ENCODE measurements at regions not wholly inside any gene's neighbourhood (a gene's known extent, or its start where the extent isn't known, plus 50 kb on each side); places are given as distances from the start of the nearest gene placed in this dataset.

DNA sequence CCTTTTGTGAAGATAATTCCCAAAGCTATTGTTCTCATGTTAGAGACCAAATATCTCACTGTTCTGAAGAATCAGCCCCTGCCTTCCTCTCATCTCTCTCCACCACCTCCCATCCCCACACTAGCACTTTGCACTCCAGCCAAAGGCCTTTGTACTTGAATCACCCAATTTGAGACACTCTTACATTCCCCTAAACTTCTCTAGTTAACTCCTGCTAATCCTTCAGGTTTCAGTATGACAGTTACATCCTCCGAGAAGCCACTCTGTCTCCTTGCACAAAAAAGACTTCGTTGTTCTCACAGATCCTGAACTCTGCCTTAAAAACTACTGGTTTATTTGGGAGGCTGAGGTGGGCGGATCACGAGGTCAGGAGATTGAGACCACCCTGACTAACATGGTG lies 227.5 kb downstream of the PIK3R1 start:
- DNase-seq (ENCODE audit: low spot score), result no peak
- Mint-ChIP-seq H3K9me3 (no peaks in the 10 kb centered on the region), H3K27me3 (ENCODE audit: insufficient read depth) (peaks cover 10% of the 10 kb centered on the region), H3K4me3 (no peak overlapping the region), H3K4me1 (ENCODE audit: low read depth) (peaks cover 33% of the 10 kb centered on the region), H3K36me3 (ENCODE audit: low read depth) (no peaks in the 10 kb centered on the region), H3K27ac (no peak overlapping the region)
- intact Hi-C loops (cut with micrococcal nuclease), result no loop called here

DNA sequence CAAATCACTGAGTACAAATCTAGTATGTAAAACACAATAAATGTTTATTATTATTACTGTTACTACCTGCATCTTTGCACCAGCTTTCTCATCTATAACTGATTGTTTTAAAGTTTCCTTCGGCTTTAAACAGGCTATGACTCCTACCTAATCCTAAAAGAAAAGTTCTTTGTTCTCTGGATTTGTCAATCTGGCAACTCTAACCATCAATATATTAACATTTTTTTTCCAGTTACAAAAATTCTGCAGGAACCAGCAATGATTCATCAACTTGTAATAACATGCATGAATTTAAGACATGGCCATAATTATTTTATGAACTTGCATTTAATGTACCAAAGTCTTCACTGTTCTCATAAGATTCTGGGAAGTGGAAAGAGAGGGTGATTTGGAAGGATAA lies 228.5 kb downstream of the PIK3R1 start:
- Mint-ChIP-seq H3K9me3 (no peaks in the 10 kb centered on the region), H3K27ac (no peak overlapping the region), H3K27me3 (ENCODE audit: insufficient read depth) (peaks cover 8% of the 10 kb centered on the region), H3K4me1 (ENCODE audit: low read depth) (peaks cover 33% of the 10 kb centered on the region), H3K36me3 (ENCODE audit: low read depth) (no peaks in the 10 kb centered on the region), H3K4me3 (no peak overlapping the region)
- intact Hi-C loops (cut with micrococcal nuclease), result no loop called here
- DNase-seq (ENCODE audit: low spot score), result no peak

DNA sequence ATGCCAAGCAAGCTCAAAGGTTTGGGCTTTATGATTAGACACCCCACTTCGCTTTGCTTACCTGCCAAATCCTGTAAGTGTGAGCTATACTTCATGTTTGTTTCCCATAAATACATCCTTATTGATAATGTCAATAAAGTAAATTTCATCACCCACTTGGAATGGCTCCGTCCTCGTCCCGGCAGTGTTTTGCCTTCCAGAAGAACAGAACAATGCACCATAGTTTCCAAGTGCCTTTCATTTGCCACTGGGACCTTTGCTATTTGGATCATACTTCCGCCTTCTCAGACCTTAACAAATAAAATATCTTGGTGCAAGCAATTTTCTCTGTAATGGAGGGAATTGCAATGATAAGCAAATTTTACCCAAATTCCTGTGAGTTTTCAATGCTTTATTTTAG lies 229.3 kb downstream of the PIK3R1 start:
- Mint-ChIP-seq H3K4me3 (no peak overlapping the region), H3K27me3 (ENCODE audit: insufficient read depth) (peaks cover 4% of the 10 kb centered on the region), H3K4me1 (ENCODE audit: low read depth) (peaks cover 33% of the 10 kb centered on the region), H3K27ac (no peak overlapping the region), H3K36me3 (ENCODE audit: low read depth) (peaks cover 1% of the 10 kb centered on the region), H3K9me3 (no peaks in the 10 kb centered on the region)
- DNase-seq (ENCODE audit: low spot score), result no peak
- intact Hi-C loops (cut with micrococcal nuclease), result no loop called here

DNA sequence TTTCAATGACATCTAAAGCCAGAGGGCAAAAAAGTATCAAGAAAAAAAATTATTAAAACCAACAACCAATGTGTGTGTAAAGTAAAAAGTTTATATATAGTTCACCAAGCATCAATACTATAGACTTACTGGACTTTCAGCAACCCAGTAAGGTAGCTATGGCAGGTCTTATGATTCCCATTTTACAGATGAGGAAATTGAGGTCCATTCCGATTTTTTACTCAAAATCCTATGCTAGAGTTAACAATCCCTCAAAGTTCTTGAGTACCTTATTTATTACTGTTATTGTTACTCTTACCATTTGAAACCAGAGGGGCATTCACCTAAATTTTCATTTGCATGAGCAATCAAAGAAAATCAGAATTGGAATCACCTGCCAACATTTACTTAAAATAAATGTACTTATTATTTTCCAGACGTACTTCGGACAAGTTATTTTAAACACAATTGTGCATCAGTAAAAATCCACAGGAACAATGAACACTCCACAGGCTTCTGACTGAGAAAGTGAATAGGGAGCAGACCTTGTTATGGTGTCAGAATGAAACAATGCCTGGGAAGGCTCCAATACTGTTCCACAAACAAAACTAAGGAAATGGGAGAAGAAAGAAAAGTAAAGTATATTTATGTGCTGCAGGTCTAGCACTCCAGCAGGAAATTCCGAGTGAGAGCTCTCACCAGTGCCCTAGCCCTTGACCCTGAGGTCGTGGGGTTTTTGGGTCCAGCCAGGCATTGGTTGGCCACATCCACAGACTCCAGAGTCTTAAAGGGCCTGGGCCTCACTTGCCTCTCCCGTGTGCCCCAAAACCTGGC lies 229.9 kb downstream of the PIK3R1 start:
- intact Hi-C loops (cut with micrococcal nuclease), result no loop called here
- Mint-ChIP-seq H3K27me3 (ENCODE audit: insufficient read depth) (peaks cover 6% of the 10 kb centered on the region), H3K9me3 (no peaks in the 10 kb centered on the region), H3K4me3 (no peak overlapping the region), H3K4me1 (ENCODE audit: low read depth) (peaks cover 28% of the 10 kb centered on the region), H3K36me3 (ENCODE audit: low read depth) (peaks cover 3% of the 10 kb centered on the region), H3K27ac (no peak overlapping the region)
- DNase-seq (ENCODE audit: low spot score), result no peak

DNA sequence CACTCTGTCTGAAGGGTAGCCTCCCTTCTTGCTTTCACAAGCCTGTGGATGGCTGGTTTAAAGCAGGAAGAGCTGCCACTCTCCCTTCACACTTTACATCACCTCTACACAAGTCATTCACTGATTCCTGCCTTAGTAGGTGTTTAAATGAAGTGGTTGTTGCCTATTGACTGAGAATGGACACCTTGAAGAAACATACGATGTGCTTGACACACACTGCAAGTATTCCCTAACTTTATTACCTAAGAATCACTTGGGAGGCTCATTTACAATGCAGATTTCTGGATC lies 230.5 kb downstream of the PIK3R1 start:
- Mint-ChIP-seq H3K36me3 (ENCODE audit: low read depth) (peaks cover 3% of the 10 kb centered on the region), H3K4me3 (no peak overlapping the region), H3K9me3 (no peaks in the 10 kb centered on the region), H3K27ac (no peak overlapping the region), H3K4me1 (ENCODE audit: low read depth) (peaks cover 22% of the 10 kb centered on the region), H3K27me3 (ENCODE audit: insufficient read depth) (peaks cover 6% of the 10 kb centered on the region)
- no peak for DNase-seq (ENCODE audit: low spot score)
- intact Hi-C loops (cut with micrococcal nuclease), result no loop called here

DNA sequence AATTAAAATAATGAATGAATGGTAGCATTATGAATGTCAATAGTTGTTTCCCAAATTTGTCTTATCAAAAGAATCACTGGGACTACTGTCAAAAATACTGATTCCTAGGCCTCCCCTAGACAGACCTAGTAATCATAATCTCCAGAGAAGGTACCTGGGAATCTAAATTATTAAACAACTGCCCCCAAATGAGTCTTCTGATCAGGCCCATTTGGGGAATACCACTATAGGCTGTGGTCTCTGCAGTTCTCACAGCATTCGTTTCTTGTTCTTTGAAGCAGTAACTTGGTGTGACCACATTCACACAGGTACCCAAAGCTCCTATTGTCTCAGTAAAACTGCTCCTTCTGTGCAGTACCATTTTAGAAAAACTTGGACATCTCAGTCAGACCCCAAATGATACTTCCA lies 230.9 kb downstream of the PIK3R1 start:
- H3K4me3 Mint-ChIP-seq, result no peak overlapping the region
- no peak for DNase-seq (ENCODE audit: low spot score)
- peaks cover 3% of the 10 kb centered on the region for H3K36me3 Mint-ChIP-seq (ENCODE audit: low read depth)
- peaks cover 4% of the 10 kb centered on the region for H3K27me3 Mint-ChIP-seq (ENCODE audit: insufficient read depth)
- no peaks in the 10 kb centered on the region for H3K9me3 Mint-ChIP-seq
- H3K27ac Mint-ChIP-seq, result no peak overlapping the region
- H3K4me1 Mint-ChIP-seq (ENCODE audit: low read depth), result peaks cover 18% of the 10 kb centered on the region
- intact Hi-C loops (cut with micrococcal nuclease), result no loop called here

DNA sequence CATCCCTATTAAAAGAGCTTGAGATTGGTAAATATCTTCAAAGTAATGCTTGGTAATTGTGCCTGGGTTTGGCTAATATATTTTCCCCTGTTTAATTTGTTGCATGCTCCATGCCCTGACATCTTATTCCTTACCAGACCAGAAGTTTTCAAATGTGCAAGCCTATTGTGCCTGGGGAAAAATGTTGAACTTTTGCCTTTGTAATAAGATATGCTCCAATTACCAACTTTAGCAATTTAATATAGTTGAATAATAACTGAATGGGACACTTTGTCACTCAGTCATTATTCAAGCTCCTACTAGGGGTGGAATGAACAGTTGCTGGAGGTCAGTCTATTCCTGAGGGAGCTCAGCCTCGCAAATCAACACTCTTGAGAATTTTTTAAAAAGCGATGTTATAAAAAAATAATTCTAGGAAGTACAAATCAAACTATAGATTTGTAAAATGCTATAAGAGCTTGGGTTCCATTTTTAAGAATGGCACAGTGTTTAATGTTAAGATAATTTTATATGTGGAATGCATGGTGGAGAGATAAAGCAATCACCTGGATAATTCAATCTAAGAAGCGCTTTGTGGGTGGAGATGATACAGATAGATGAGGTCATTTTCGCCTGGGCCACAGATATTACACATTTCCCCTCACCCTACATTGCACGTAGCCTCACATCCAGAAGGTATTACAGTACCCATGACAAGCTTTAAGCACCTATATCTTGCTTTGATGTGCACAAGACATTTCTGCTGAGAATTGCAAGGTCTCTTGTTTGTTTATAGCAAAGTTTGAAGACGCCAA lies 231.8 kb downstream of the PIK3R1 start:
- H3K4me3 Mint-ChIP-seq, result no peak overlapping the region
- peaks cover 15% of the 10 kb centered on the region for H3K4me1 Mint-ChIP-seq (ENCODE audit: low read depth)
- intact Hi-C loops (cut with micrococcal nuclease), result no loop called here
- no peaks in the 10 kb centered on the region for H3K9me3 Mint-ChIP-seq
- DNase-seq (ENCODE audit: low spot score), result no peak
- peaks cover 8% of the 10 kb centered on the region for H3K27me3 Mint-ChIP-seq (ENCODE audit: insufficient read depth)
- no peak overlapping the region for H3K27ac Mint-ChIP-seq
- H3K36me3 Mint-ChIP-seq (ENCODE audit: low read depth), result peaks cover 3% of the 10 kb centered on the region

DNA sequence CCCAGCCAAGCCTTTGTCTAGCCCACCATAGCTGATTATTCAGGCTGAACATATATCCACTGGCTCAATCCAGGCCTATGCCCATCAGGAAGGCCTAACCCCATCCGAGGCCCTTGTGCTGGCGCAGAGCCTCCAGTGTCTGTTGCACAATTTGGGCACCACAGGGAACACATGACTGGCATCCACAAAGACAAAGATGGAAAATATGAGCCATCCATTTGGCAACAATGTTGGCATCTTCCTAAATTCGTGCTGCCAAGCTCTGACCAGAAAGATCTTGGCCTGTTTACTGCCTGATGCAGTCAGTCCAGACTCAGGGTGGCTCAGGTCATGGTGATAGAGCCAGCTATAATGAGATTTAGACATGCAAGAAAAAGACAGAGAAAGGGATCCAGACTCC lies 233.8 kb downstream of the PIK3R1 start:
- DNase-seq (ENCODE audit: low spot score), result no peak
- Mint-ChIP-seq H3K4me3 (no peak overlapping the region), H3K4me1 (ENCODE audit: low read depth) (peaks cover 4% of the 10 kb centered on the region), H3K36me3 (ENCODE audit: low read depth) (peaks cover 3% of the 10 kb centered on the region), H3K27me3 (ENCODE audit: insufficient read depth) (peaks cover 11% of the 10 kb centered on the region), H3K9me3 (no peaks in the 10 kb centered on the region), H3K27ac (no peak overlapping the region)
- intact Hi-C loops (cut with micrococcal nuclease), result no loop called here

DNA sequence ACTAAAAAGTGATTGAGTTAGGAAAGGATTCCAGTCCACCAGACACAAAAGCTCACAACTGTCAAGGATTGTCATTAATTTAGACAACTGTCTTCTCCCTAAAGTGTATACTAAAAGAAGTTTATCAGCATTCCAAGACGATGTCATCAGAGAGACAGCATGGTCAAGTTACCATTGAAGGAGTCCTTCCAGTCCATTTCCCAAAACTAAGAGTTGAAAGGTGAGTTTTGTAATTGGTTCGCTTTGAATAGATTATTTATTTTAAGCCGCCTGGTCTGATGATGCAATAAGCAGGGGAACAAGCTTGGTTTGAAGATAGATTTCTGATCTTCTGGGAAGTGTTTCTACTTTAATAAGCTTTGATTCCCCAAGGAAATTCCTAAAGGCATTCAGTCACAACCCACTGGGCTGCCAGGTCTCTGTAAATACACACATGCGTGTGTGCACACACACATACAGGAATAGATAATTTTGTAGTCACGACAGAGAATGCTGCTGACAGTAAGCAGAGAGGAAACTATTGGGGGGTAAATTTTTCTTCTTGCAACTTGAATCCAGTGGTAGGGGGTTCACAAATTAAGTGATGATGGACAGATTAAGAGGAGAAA lies 234.8 kb downstream of the PIK3R1 start:
- Mint-ChIP-seq H3K27ac (no peak overlapping the region), H3K9me3 (no peaks in the 10 kb centered on the region), H3K4me1 (ENCODE audit: low read depth) (peaks cover 4% of the 10 kb centered on the region), H3K4me3 (no peak overlapping the region), H3K27me3 (ENCODE audit: insufficient read depth) (peaks cover 11% of the 10 kb centered on the region), H3K36me3 (ENCODE audit: low read depth) (peaks cover 3% of the 10 kb centered on the region)
- intact Hi-C loops (cut with micrococcal nuclease), result no loop called here
- no peak for DNase-seq (ENCODE audit: low spot score)

DNA sequence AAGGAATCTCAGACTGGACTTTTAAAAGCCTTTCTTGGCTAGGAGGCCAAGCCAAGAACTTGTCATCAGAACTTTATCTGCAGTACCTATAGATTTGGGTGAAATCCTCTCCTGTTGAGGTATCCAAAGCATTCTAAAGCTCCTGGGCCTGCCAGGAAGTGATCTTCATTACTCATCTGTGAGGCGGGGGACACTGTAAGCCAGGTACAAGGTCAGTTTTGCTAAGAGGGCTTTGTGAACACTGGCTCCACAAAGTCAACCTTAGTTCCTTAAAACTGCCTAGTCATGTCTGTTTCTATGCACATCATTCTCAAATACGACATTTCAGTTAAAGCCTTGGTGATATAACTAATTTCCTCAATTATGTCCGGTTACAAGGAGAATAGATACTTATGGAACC lies 236.7 kb downstream of the PIK3R1 start:
- intact Hi-C loops (cut with micrococcal nuclease), result no loop called here
- Mint-ChIP-seq H3K9me3 (no peaks in the 10 kb centered on the region), H3K36me3 (ENCODE audit: low read depth) (peaks cover 3% of the 10 kb centered on the region), H3K27me3 (ENCODE audit: insufficient read depth) (peaks cover 13% of the 10 kb centered on the region), H3K4me3 (no peak overlapping the region), H3K27ac (no peak overlapping the region), H3K4me1 (ENCODE audit: low read depth) (peaks cover 4% of the 10 kb centered on the region)
- no peak for DNase-seq (ENCODE audit: low spot score)

DNA sequence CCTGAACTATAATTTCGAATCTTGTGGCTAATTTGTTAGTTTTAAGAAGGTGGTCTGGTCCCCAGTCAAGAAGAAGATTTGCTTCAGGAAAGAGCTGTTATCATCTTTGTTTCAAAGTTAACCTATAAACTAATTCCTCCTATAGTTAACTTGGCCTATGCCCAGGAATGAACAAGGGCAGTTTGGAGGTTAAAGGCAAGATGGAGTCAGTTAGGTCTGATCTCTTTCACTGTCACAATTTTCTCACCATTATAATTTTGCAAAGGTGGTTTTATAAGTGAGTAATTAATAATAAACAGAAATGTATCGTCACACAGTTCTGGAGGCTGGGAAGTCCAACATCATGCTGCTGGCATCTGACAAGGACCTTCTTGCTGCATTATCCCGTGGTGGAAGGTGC lies 238.6 kb downstream of the PIK3R1 start:
- Mint-ChIP-seq H3K4me3 (no peak overlapping the region), H3K9me3 (no peaks in the 10 kb centered on the region), H3K36me3 (ENCODE audit: low read depth) (peaks cover 3% of the 10 kb centered on the region), H3K27me3 (ENCODE audit: insufficient read depth) (peaks cover 14% of the 10 kb centered on the region), H3K4me1 (ENCODE audit: low read depth) (peaks cover 19% of the 10 kb centered on the region), H3K27ac (no peak overlapping the region)
- intact Hi-C loops (cut with micrococcal nuclease), result no loop called here
- DNase-seq (ENCODE audit: low spot score), result no peak

DNA sequence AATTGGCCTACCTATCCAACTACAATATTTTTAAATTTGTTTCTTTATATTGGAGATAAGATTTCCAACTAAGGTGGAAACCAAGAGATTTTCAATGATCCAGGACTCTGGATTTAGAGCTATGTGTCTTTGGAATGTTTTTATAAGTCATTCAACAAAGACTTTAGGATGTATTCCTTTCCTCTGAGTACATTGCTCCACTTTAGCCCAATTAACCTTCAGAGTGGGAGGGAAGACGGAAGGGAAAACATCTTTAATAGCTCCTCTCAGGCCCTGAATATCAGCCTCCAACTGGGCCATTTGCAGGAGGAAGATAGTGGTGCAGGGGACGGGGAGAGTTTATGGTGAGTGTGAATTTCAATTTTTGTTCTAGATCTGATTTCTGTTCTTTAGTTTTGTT lies 239.2 kb downstream of the PIK3R1 start:
- H3K27me3 Mint-ChIP-seq (ENCODE audit: insufficient read depth), result peaks cover 14% of the 10 kb centered on the region

DNA sequence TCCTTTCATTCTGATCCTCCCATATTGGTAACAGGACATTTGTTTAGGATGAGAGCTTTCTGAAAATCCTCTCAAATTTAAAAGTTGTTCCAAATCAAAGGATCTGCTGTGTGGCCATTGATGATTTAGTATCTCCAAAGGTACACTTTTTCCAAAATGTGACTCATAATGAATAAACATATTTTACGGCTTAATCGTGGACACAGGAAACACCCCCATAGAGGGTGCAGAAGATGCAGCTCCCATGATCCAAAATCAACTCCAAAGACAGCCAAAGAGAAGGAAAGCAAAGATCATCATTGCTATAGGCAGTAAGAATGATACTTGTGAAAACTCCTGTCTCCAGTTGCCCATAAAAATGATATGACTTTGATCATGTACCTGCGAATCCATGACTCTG lies 239.7 kb downstream of the PIK3R1 start:
- Mint-ChIP-seq H3K4me1 (ENCODE audit: low read depth) (peaks cover 19% of the 10 kb centered on the region), H3K27ac (no peak overlapping the region), H3K4me3 (no peak overlapping the region), H3K9me3 (no peaks in the 10 kb centered on the region), H3K27me3 (ENCODE audit: insufficient read depth) (peaks cover 13% of the 10 kb centered on the region), H3K36me3 (ENCODE audit: low read depth) (no peaks in the 10 kb centered on the region)
- no peak for DNase-seq (ENCODE audit: low spot score)
- intact Hi-C loops (cut with micrococcal nuclease), result no loop called here

More for the DNA sequence above, 239.2 kb downstream of the PIK3R1 start:
- DNase-seq (ENCODE audit: low spot score), result no peak
- no peaks in the 10 kb centered on the region for H3K9me3 Mint-ChIP-seq
- H3K27ac Mint-ChIP-seq, result no peak overlapping the region
- intact Hi-C loops (cut with micrococcal nuclease), result no loop called here
- H3K4me3 Mint-ChIP-seq, result no peak overlapping the region
- H3K4me1 Mint-ChIP-seq (ENCODE audit: low read depth), result peaks cover 19% of the 10 kb centered on the region
- peaks cover 2% of the 10 kb centered on the region for H3K36me3 Mint-ChIP-seq (ENCODE audit: low read depth)
